VCaP (cell line): ENCODE measurements at regions not wholly inside any gene's neighbourhood (a gene's known extent, or its start where the extent isn't known, plus 50 kb on each side); places are given as distances from the start of the nearest gene placed in this dataset.

Experiments
- H3K27ac ChIP-seq: fragments of 450-650 bp; 2 replicates; pipeline ENCODE4 v1.5.1; 2017
- CTCF ChIP-seq: fragments of 450-650 bp; conservative IDR thresholded peaks from 2 replicates; pipeline ENCODE4 v1.5.1; 2017; ENCODE audit warnings: mild to moderate bottlenecking, moderate library complexity

- no peak overlapping the region for H3K27ac ChIP-seq
- no peak for TF ChIP-seq CTCF
Observed at GRCh38 chr6:84615113-84615850, 149.1 kb downstream of the TBX18 start.

- H3K27ac ChIP-seq, result no peak overlapping the region
- no peak for TF ChIP-seq CTCF
Observed at GRCh38 chr6:84606860-84607259, 157.5 kb downstream of the TBX18 start.

GRCh38 chr6:84605298-84605697 lies 159.1 kb downstream of the TBX18 start:
- no peak for TF ChIP-seq CTCF
- no peak overlapping the region for H3K27ac ChIP-seq

- no peak for TF ChIP-seq CTCF
- no peak overlapping the region for H3K27ac ChIP-seq
Observed at GRCh38 chr6:84601366-84601765, 163.0 kb downstream of the TBX18 start.

- H3K27ac ChIP-seq, result no peak overlapping the region
- no peak for TF ChIP-seq CTCF
Observed at GRCh38 chr6:84599991-84600390, 164.4 kb downstream of the TBX18 start.

- no peak overlapping the region for H3K27ac ChIP-seq
- TF ChIP-seq CTCF, result no peak
Observed at GRCh38 chr6:84597238-84597875, 167.0 kb downstream of the TBX18 start.

GRCh38 chr6:84596488-84596887 lies 167.9 kb downstream of the TBX18 start:
- no peak overlapping the region for H3K27ac ChIP-seq
- no peak for TF ChIP-seq CTCF
